ENCODE measurements at regions not wholly inside any gene's neighbourhood (a gene's known extent, or its start where the extent isn't known, plus 50 kb on each side); places are given as distances from the start of the nearest gene placed in this dataset.

DNA sequence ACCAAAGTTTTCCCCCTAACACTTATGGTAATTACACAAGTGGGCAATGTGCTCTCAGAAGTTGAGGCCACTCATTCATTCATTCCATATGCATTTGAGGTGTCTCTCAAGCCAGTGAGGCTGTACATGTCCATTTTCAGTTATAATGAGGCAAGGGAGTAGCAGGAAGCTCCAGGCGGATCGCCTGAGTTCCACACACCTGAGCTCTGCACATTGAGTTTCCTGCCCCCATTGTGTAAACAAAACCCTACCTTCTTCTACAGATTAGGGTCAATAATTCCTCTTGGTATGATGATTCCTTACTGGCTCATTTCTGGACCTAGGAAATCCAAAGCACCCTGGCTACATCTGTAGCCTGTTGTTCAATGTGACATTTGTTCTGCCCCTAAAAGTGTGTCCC is 555.3 kb downstream of the MED13L start:
- 4% methylated on average over 2 of the region's 2 CpGs for WGBS (ENCODE audit: insufficient coverage, low coverage, missing lambda C conversion rate)
- Histone ChIP-seq H3K9me1 (ENCODE audit: control insufficient read depth, insufficient read depth, low read length) (no peaks in the 10 kb centered on the region), H4K20me1 (replicated peaks; ENCODE audit: control insufficient read depth, insufficient read depth, low read length) (no peaks in the 10 kb centered on the region; the same call in 1 of the 2 replicates), H3K27ac (ENCODE audit: extremely low read depth, low read depth, low read length) (no peak overlapping the region), H3K79me2 (ENCODE audit: control insufficient read depth, insufficient read depth, low read length) (no peaks in the 10 kb centered on the region), H3K9ac (ENCODE audit: insufficient read depth in 1 of 2, low read depth in 2 of 2, low read length in 2 of 2) (no peak overlapping the region), H3K36me3 (ENCODE audit: control insufficient read depth, insufficient read depth, low read length) (no peaks in the 10 kb centered on the region), H3K4me3 (no peak overlapping the region), H3K4me1 (replicated peaks in 1 of 2; ENCODE audit: control insufficient read depth in 2 of 2, insufficient read depth in 2 of 2, low read length in 2 of 2) (no peaks in the 10 kb centered on the region), H3K4me2 (ENCODE audit: insufficient read depth, low read length) (no peak overlapping the region), H2AFZ (ENCODE audit: low read depth, low read length) (no peak overlapping the region), H3K9me3 (replicated peaks; ENCODE audit: control insufficient read depth, insufficient read depth, low read depth, low read length) (no peaks in the 10 kb centered on the region), H3K27me3 (ENCODE audit: control insufficient read depth in 2 of 2, insufficient read depth in 2 of 2, low read length in 2 of 2) (no peaks in the 10 kb centered on the region)
- ChIA-PET POLR2A (interaction anchor here (0.8 kb wide), 1 partner anchor 13 kb away, joined by 3 read pairs; no protein-coding TSS in a partner anchor), CTCF (ENCODE audit: low intra/inter-chr PET ratio) (no interaction called here)
- in situ Hi-C loops (cut with MboI) (no loop called here), intact Hi-C loops (cut with micrococcal nuclease) (no loop called here)
- ATAC-seq (no peak), FAIRE-seq (no peak), DNase-seq (ENCODE audit: extremely low read depth in 1 of 4, low spot score in 3 of 4) (no peak)
- no peak for TF ChIP-seq JUNB (CRISPR knock-in tag; conservative IDR thresholded peaks at IDR 0.05)
- TF ChIP-seq RB1 (IDR thresholded peaks at IDR 0.05; ENCODE audit: low read depth), result no peak
- no peak for TF ChIP-seq U2AF1 (optimal IDR thresholded peaks at IDR 0.05; ENCODE audit: low read depth, low read length)
- no peak for TF ChIP-seq ETS2 (tag; IDR thresholded peaks at IDR 0.05; ENCODE audit: borderline replicate concordance, poor library complexity, severe bottlenecking)
- TF ChIP-seq SRSF7 (optimal IDR thresholded peaks at IDR 0.05; ENCODE audit: low read depth, low read length), result no peak
- TF ChIP-seq KLF6 (CRISPR knock-in tag; IDR thresholded peaks at IDR 0.05; ENCODE audit: borderline replicate concordance), result no peak
- TF ChIP-seq RAD51 (IDR thresholded peaks at IDR 0.05; ENCODE audit: borderline replicate concordance, low read depth), result no peak
- TF ChIP-seq SMAD1 (IDR thresholded peaks at IDR 0.05; ENCODE audit: low read depth, low read length, partially characterized antibody), result no peak
- no peak for TF ChIP-seq TRIM24 (IDR thresholded peaks at IDR 0.05)
- no peak for TF ChIP-seq PREB (CRISPR knock-in tag; IDR thresholded peaks at IDR 0.05)
- no peak for TF ChIP-seq ZMIZ1 (IDR thresholded peaks at IDR 0.05; ENCODE audit: low read depth in 2 of 2, low read length in 2 of 2)
- TF ChIP-seq ARID2 (IDR thresholded peaks at IDR 0.05), result no peak
- TF ChIP-seq ZNF551 (CRISPR knock-in tag; IDR thresholded peaks at IDR 0.05), result no peak
- TF ChIP-seq ZNF217 (CRISPR knock-in tag; IDR thresholded peaks at IDR 0.05), result no peak
- no peak for TF ChIP-seq GABPB1 (CRISPR knock-in tag; IDR thresholded peaks at IDR 0.05)
- BruUV-seq (replicated peaks), result no TSS peak

Data from K562 (cell line).